Effector memory CD8-positive, alpha-beta T cell (primary cell): ENCODE measurements at regions not wholly inside any gene's neighbourhood (a gene's known extent, or its start where the extent isn't known, plus 50 kb on each side); places are given as distances from the start of the nearest gene placed in this dataset.
"Not testable (repeated sequence)": the region's sequence is repeated elsewhere in the genome, so short reads cannot be mapped to it uniquely, and the experiment has no call there.

Source experiments
- ATAC-seq: fragments of 150-1000 bp; cut with Tn5 transposase; replicated peaks from 2 replicates; pipeline ENCODE4 v1.10.0; 2021; ENCODE audit warnings: mild to moderate bottlenecking, moderate library complexity
- DNase-seq, 3 experiments: peaks; one replicate each; pipeline ENCODE4 v3.0.0; 2021
- H3K27ac Mint-ChIP-seq, 2 donors: one replicate each; pipeline ENCODE4 v1.8.0; 2022; ENCODE audit warnings: mild to moderate bottlenecking in 2 of 2, mixed read lengths in 2 of 2, moderate library complexity in 2 of 2
- H3K27me3 Mint-ChIP-seq, 2 donors: one replicate each; pipeline ENCODE4 v1.8.0; 2022; ENCODE audit warnings: mixed read lengths in 2 of 2
- H3K36me3 Mint-ChIP-seq: one replicate; pipeline ENCODE4 v1.8.0; 2022; ENCODE audit warnings: mild to moderate bottlenecking, moderate library complexity, mixed read lengths; ENCODE audit not compliant: insufficient read depth
- H3K4me1 Mint-ChIP-seq, 2 donors: one replicate each; pipeline ENCODE4 v1.8.0; 2022; ENCODE audit warnings: low read depth in 2 of 2, mixed read lengths in 2 of 2
- H3K4me3 Mint-ChIP-seq, 2 donors: one replicate each; pipeline ENCODE4 v1.8.0; 2022; ENCODE audit warnings: mild to moderate bottlenecking in 2 of 2, mixed read lengths in 2 of 2, moderate library complexity in 2 of 2
- H3K9me3 Mint-ChIP-seq, 2 donors: one replicate each; pipeline ENCODE4 v1.8.0; 2022; ENCODE audit warnings: mixed read lengths in 2 of 2

- no peaks in the 10 kb centered on the region for H3K4me1 Mint-ChIP-seq
- no peaks in the 10 kb centered on the region for H3K36me3 Mint-ChIP-seq
- H3K27ac Mint-ChIP-seq, result no peak overlapping the region
- H3K27me3 Mint-ChIP-seq, result no peaks in the 10 kb centered on the region
- ATAC-seq (no peak), DNase-seq (no peak)
- peaks cover 14 to 33% of the 10 kb centered on the region in 2 donors for H3K9me3 Mint-ChIP-seq
- no peak overlapping the region for H3K4me3 Mint-ChIP-seq
Observed at GRCh38 chr7:53596230-53596629, 560.8 kb downstream of the POM121L12 start.

- ATAC-seq (no peak), DNase-seq (no peak)
- H3K4me1 Mint-ChIP-seq, result no peaks in the 10 kb centered on the region
- H3K27me3 Mint-ChIP-seq, result no peaks in the 10 kb centered on the region
- H3K27ac Mint-ChIP-seq, result no peak overlapping the region
- no peak overlapping the region for H3K4me3 Mint-ChIP-seq
- H3K9me3 Mint-ChIP-seq, result peaks cover 13 to 41% of the 10 kb centered on the region in 2 donors
- H3K36me3 Mint-ChIP-seq, result no peaks in the 10 kb centered on the region
Observed at GRCh38 chr7:53600296-53600695, 564.9 kb downstream of the POM121L12 start.

DNA sequence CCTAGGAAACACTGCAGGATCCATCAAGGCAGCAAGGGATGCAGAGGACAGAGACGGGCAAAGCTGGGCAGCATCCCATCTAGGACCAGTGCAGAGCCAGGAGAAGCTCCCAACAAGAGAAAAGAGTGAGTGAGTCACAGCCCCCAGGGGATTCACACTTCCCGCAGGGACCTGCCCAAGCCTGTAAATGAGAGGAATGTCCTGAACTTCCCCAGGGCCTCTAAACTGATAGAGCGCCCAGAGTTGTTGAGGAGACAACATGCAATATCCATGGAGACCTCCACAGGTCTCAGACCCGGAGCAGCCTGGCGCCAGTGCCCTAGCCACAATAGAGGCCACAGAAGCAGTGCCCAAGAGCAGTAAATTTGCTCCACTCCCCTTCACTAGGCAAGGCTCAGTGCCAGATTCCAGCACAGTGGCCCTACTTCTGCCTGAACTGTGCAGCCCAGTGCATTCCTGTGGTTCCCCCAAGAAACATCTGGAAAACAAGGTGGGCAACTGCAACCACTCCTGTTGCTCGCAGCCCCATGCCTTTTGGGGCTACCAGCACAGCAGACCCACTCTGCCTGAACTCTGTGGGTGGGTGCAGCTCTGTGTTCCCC lies 567.5 kb downstream of the POM121L12 start:
- Mint-ChIP-seq H3K36me3 (no peaks in the 10 kb centered on the region), H3K9me3 (peaks cover 12 to 37% of the 10 kb centered on the region in 2 donors), H3K27me3 (no peaks in the 10 kb centered on the region), H3K27ac (no peak overlapping the region), H3K4me3 (no peak overlapping the region), H3K4me1 (no peaks in the 10 kb centered on the region)
- no peak for DNase-seq
- no peak for ATAC-seq

DNA sequence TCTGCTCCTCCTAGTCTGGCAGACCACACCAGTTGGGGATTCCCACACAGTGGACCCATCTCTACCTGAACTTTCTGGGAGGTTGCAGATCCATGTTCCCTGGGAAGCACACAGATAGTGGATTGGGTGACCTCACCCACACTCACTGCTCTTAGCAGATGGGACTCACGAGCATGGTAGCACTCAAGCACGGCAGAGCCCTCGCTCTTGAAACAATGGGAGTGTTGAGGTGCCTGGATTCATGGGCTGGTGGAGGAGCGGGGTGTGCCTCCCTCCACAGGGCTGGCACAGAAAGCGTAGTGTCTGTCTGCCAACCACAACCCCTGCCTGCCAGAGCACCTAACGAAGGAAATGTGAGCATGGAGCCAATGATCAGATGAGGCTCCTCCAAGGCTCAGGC lies 568.0 kb downstream of the POM121L12 start:
- Mint-ChIP-seq H3K36me3 (no peaks in the 10 kb centered on the region), H3K9me3 (peaks cover 12 to 34% of the 10 kb centered on the region in 2 donors), H3K4me3 (no peak overlapping the region), H3K27me3 (no peaks in the 10 kb centered on the region), H3K4me1 (no peaks in the 10 kb centered on the region), H3K27ac (no peak overlapping the region)
- DNase-seq (no peak), ATAC-seq (no peak)

DNA sequence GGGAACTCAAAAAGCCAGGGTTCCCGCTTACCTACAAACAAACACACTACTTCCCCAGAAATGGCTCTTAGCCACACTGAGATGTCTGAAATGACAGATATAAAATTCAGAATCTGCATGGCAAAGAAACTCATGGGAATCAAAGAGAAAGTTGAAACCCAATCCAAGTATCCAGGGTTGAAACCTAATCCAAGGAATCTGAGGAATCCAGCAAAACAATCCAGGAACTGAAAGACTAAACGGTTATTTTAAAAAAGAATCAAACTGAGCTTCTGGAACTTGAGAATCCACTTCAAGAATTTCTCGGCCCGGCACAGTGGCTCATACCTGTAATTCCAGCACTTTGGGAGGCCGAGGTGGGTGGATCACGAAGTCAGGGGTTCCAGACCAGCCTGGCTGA lies 568.8 kb downstream of the POM121L12 start:
- Mint-ChIP-seq H3K9me3 (peaks cover 12 to 34% of the 10 kb centered on the region in 2 donors), H3K36me3 (no peaks in the 10 kb centered on the region), H3K27ac (no peak overlapping the region), H3K4me1 (no peaks in the 10 kb centered on the region), H3K4me3 (no peak overlapping the region), H3K27me3 (no peaks in the 10 kb centered on the region)
- no peak for DNase-seq
- no peak for ATAC-seq

GRCh38 chr7:53607961-53608360 lies 572.5 kb downstream of the POM121L12 start:
- DNase-seq (no peak), ATAC-seq (no peak)
- Mint-ChIP-seq H3K4me1 (no peaks in the 10 kb centered on the region), H3K27ac (no peak overlapping the region), H3K27me3 (no peaks in the 10 kb centered on the region), H3K9me3 (peaks cover 8 to 26% of the 10 kb centered on the region in 2 donors), H3K36me3 (no peaks in the 10 kb centered on the region), H3K4me3 (no peak overlapping the region)

DNA sequence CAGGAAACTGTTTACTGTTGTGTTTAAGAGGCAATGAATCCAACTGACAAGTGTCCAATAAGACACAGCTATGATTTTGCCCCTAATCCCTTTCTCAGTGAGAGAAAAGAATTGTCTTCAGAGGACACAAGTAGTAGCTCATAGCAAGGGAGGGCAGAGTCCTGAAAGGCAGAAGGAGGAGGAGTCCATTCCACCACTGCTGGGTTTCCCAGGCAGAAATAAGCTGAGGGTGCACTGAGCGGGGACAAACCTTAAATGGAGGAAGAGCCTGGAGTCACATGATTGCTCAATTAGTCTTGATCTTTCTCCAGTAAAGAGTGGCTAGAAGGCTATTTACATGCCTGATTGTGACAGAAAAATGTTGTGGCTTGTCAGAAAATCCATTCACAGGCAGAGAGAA lies 573.8 kb downstream of the POM121L12 start:
- H3K4me1 Mint-ChIP-seq, result no peaks in the 10 kb centered on the region
- H3K27me3 Mint-ChIP-seq, result no peaks in the 10 kb centered on the region
- no peak for DNase-seq
- ATAC-seq, result no peak
- H3K36me3 Mint-ChIP-seq, result no peaks in the 10 kb centered on the region
- H3K4me3 Mint-ChIP-seq, result no peak overlapping the region
- no peak overlapping the region for H3K27ac Mint-ChIP-seq
- peaks cover 11 to 32% of the 10 kb centered on the region in 2 donors for H3K9me3 Mint-ChIP-seq

DNA sequence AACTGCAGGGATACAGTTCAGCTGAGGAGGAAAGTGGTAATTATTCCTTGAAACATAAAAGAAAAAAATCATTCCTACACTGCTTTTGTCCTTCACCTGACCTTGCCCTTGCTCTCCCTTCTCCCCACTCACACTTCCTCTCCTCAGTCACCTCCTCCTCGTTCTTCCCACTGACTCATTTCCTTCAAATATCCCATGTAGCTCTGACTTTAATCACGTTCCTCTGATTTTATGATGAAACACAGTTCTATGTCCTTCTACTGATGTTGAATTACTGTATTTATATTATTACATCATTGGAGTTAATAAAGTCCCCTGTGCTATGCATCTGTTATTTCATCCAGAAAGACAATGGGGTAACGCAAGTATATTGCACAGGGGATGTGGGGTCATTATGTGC lies 575.6 kb downstream of the POM121L12 start:
- no peaks in the 10 kb centered on the region for H3K27me3 Mint-ChIP-seq
- ATAC-seq, result no peak
- peaks cover 13 to 29% of the 10 kb centered on the region in 2 donors for H3K9me3 Mint-ChIP-seq
- H3K4me3 Mint-ChIP-seq, result no peak overlapping the region
- no peaks in the 10 kb centered on the region for H3K4me1 Mint-ChIP-seq
- no peak for DNase-seq
- H3K36me3 Mint-ChIP-seq, result no peaks in the 10 kb centered on the region
- no peak overlapping the region for H3K27ac Mint-ChIP-seq

GRCh38 chr7:53624356-53624755 lies 588.9 kb downstream of the POM121L12 start:
- Mint-ChIP-seq H3K27me3 (no peaks in the 10 kb centered on the region), H3K27ac (no peak overlapping the region), H3K9me3 (peaks cover 10 to 36% of the 10 kb centered on the region in 2 donors), H3K36me3 (no peaks in the 10 kb centered on the region), H3K4me1 (no peaks in the 10 kb centered on the region), H3K4me3 (no peak overlapping the region)
- ATAC-seq, result no peak
- DNase-seq, result no peak

- H3K4me3 Mint-ChIP-seq, result no peak overlapping the region
- ATAC-seq (no peak), DNase-seq (no peak)
- peaks cover 13 to 44% of the 10 kb centered on the region in 2 donors for H3K9me3 Mint-ChIP-seq
- H3K27ac Mint-ChIP-seq, result no peak overlapping the region
- no peaks in the 10 kb centered on the region for H3K4me1 Mint-ChIP-seq
- no peaks in the 10 kb centered on the region for H3K27me3 Mint-ChIP-seq
- H3K36me3 Mint-ChIP-seq, result no peaks in the 10 kb centered on the region
Observed at GRCh38 chr7:53628775-53629174, 593.3 kb downstream of the POM121L12 start.

- peaks cover 15 to 38% of the 10 kb centered on the region in 2 donors for H3K9me3 Mint-ChIP-seq
- not testable (repeated sequence) for H3K27me3 Mint-ChIP-seq, H3K36me3 Mint-ChIP-seq, H3K4me3 Mint-ChIP-seq, H3K4me1 Mint-ChIP-seq, H3K27ac Mint-ChIP-seq, DNase-seq, ATAC-seq
Observed at GRCh38 chr7:53635251-53635650, 599.8 kb downstream of the POM121L12 start.

- Mint-ChIP-seq H3K36me3 (no peaks in the 10 kb centered on the region), H3K9me3 (peaks cover 10 to 35% of the 10 kb centered on the region in 2 donors), H3K4me1 (no peaks in the 10 kb centered on the region), H3K27me3 (no peaks in the 10 kb centered on the region), H3K27ac (no peak overlapping the region), H3K4me3 (no peak overlapping the region)
- ATAC-seq (no peak), DNase-seq (no peak)
Observed at GRCh38 chr7:53638517-53638916, 603.1 kb downstream of the POM121L12 start.

DNA sequence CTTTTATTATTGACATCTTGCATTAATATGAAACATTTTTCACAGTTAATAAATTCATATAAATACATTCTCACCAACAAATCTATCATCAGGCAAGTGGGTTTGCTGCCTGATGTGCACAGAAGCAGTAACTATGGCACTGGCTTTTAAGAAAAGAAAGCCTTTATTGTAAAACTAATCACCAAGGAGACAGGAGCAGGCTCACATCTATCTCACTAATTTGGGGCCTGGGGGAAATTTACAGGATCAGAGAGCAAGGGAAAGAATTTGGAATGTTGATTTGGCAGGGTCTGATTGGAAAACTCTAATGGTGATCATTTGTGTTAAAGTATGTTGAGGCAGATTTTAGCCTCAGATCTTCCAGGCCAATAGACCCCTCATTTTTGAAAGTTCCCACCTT lies 605.7 kb downstream of the POM121L12 start:
- H3K4me1 Mint-ChIP-seq, result no peaks in the 10 kb centered on the region

DNA sequence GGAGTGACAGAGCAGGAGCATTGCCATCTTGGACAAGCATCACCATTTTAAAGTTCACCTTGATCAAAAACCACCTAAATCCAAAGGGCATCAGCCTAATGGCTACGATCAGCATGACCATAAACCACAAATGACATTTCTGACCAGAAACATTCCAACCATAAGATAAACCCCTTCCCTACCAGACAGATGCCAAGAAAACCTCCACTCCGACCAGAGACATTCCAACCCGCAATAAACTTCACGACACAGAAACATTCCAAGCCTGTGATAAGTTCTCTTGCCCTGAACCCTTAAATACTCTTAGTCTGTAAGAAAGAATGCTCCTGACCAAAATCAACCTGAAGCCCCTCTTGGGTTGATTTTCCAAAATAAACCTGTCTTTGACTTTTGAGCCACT lies 606.9 kb downstream of the POM121L12 start:
- no peaks in the 10 kb centered on the region for H3K27me3 Mint-ChIP-seq
- H3K27ac Mint-ChIP-seq, result no peak overlapping the region
- no peak overlapping the region for H3K4me3 Mint-ChIP-seq
- no peaks in the 10 kb centered on the region for H3K4me1 Mint-ChIP-seq
- DNase-seq (no peak), ATAC-seq (no peak)
- peaks cover 10 to 16% of the 10 kb centered on the region in 2 donors for H3K9me3 Mint-ChIP-seq
- no peaks in the 10 kb centered on the region for H3K36me3 Mint-ChIP-seq

More for the DNA sequence above, 605.7 kb downstream of the POM121L12 start:
- no peak for ATAC-seq
- no peaks in the 10 kb centered on the region for H3K36me3 Mint-ChIP-seq
- H3K9me3 Mint-ChIP-seq, result peaks cover 8 to 20% of the 10 kb centered on the region in 2 donors
- no peak overlapping the region for H3K27ac Mint-ChIP-seq
- no peak overlapping the region for H3K4me3 Mint-ChIP-seq
- H3K27me3 Mint-ChIP-seq, result no peaks in the 10 kb centered on the region
- no peak for DNase-seq

DNA sequence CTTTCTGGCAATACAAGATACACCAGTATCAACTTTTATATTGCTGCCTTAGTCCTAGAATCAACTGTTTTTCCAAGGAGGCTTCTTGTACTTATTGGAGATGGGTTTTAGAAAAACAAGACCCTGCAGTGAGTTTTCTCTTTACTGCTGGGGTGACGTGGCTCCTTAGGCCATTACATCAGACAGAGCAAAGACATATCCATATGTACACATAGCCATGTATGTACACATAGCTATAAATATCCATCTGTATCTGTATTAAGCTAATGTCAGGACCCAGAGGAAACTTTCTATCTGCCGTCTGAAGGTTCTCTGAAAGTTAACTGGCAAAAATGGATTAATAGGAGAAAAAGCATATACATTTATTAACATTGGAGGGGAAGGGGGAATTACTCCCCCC lies 607.4 kb downstream of the POM121L12 start:
- no peak for DNase-seq

More for the DNA sequence above, 607.4 kb downstream of the POM121L12 start:
- Mint-ChIP-seq H3K27ac (no peak overlapping the region), H3K4me3 (no peak overlapping the region), H3K36me3 (no peaks in the 10 kb centered on the region), H3K4me1 (no peaks in the 10 kb centered on the region), H3K27me3 (no peaks in the 10 kb centered on the region), H3K9me3 (peaks cover 11 to 14% of the 10 kb centered on the region in 2 donors)
- ATAC-seq, result no peak
